Amniotic stem cell (primary cell): ENCODE measurements at regions not wholly inside any gene's neighbourhood (a gene's known extent, or its start where the extent isn't known, plus 50 kb on each side); places are given as distances from the start of the nearest gene placed in this dataset.
"Not testable (repeated sequence)": the region's sequence is repeated elsewhere in the genome, so short reads cannot be mapped to it uniquely, and the experiment has no call there.

ENCODE experiments used
- DNase-seq: peaks from one replicate; lab custom pipeline; 2025; lab: John Stamatoyannopoulos, UW

GRCh38 chr2:198628596-198628995, 824.2 kb downstream of the PLCL1 start:
- no peak for DNase-seq

GRCh38 chr2:198622986-198623730, 818.8 kb downstream of the PLCL1 start:
- no peak for DNase-seq

GRCh38 chr2:198615972-198616371, 811.6 kb downstream of the PLCL1 start:
- DNase-seq = no peak

GRCh38 chr2:198611201-198611600, 806.8 kb downstream of the PLCL1 start:
- DNase-seq = no peak

GRCh38 chr2:198604599-198604998, 800.2 kb downstream of the PLCL1 start:
- no peak for DNase-seq

- DNase-seq = not testable (repeated sequence)
Measured at GRCh38 chr2:198602986-198603385, 798.6 kb downstream of the PLCL1 start.

- no peak for DNase-seq
Measured at GRCh38 chr2:198597648-198598047, 793.3 kb downstream of the PLCL1 start.

GRCh38 chr2:198596985-198597384, 792.6 kb downstream of the PLCL1 start:
- DNase-seq = no peak

- no peak for DNase-seq
Measured at GRCh38 chr2:198595721-198596120, 791.3 kb downstream of the PLCL1 start.

- DNase-seq = no peak
Measured at GRCh38 chr2:198591586-198591985, 787.2 kb downstream of the PLCL1 start.

- DNase-seq = no peak
Measured at GRCh38 chr2:198587741-198588140, 783.3 kb downstream of the PLCL1 start.

GRCh38 chr2:198587240-198587639, 782.8 kb downstream of the PLCL1 start:
- no peak for DNase-seq

GRCh38 chr2:198571393-198571792, 767.0 kb downstream of the PLCL1 start:
- DNase-seq = no peak

GRCh38 chr2:198558176-198558575, 753.8 kb downstream of the PLCL1 start:
- no peak for DNase-seq

- DNase-seq = no peak
Measured at GRCh38 chr2:198546122-198546521, 741.7 kb downstream of the PLCL1 start.

- DNase-seq = no peak
Measured at GRCh38 chr2:198545411-198545810, 741.0 kb downstream of the PLCL1 start.

GRCh38 chr2:198544461-198544860, 740.1 kb downstream of the PLCL1 start:
- no peak for DNase-seq

GRCh38 chr2:198534756-198535155, 730.4 kb downstream of the PLCL1 start:
- no peak for DNase-seq

GRCh38 chr2:198525211-198525969, 721.0 kb downstream of the PLCL1 start:
- no peak for DNase-seq

GRCh38 chr2:198523710-198524109, 719.3 kb downstream of the PLCL1 start:
- no peak for DNase-seq

GRCh38 chr2:198518935-198519334, 714.5 kb downstream of the PLCL1 start:
- no peak for DNase-seq

GRCh38 chr2:198517976-198518375, 713.6 kb downstream of the PLCL1 start:
- no peak for DNase-seq

- DNase-seq = not testable (repeated sequence)
Measured at GRCh38 chr2:198508610-198509009, 704.2 kb downstream of the PLCL1 start.
